ENCODE measurements at regions not wholly inside any gene's neighbourhood (a gene's known extent, or its start where the extent isn't known, plus 50 kb on each side); places are given as distances from the start of the nearest gene placed in this dataset.

DNA sequence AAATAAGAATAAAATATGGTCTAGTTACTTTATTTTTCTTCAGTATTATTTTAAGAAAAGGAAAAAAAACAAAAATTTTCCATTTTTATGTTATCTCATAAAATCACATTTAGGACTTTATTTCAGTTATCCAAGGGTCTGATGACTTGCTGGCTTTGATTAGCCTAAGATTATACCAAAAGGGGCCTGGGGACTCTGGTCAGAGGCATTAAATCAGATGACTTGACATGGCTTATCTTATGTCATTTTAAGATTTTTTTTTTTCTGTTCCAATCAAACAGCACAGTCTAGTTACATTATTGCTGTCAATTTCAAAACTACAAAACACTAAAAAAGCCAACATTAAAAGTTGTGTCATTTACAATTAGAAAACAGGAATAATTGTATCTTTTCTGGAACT is 725.4 kb upstream of the NR2F2 start:
- Histone ChIP-seq H3K4me3 (no peak overlapping the region), H3K36me3 (no peaks in the 10 kb centered on the region), H3K27ac (no peak overlapping the region), H3K27me3 (no peaks in the 10 kb centered on the region), H3K9me3 (no peaks in the 10 kb centered on the region), H3K4me1 (no peaks in the 10 kb centered on the region)
- TF ChIP-seq POLR2A (IDR thresholded peaks at IDR 0.05) (no peak), POLR2AphosphoS5 (IDR thresholded peaks at IDR 0.05) (no peak), CTCF (IDR thresholded peaks at IDR 0.05) (no peak)
- intact Hi-C loops (cut with DNase I; ENCODE audit: low total_unique reads) = no loop called here
- DNase-seq (ENCODE audit: low spot score in 2 of 2) = no peak

DNA sequence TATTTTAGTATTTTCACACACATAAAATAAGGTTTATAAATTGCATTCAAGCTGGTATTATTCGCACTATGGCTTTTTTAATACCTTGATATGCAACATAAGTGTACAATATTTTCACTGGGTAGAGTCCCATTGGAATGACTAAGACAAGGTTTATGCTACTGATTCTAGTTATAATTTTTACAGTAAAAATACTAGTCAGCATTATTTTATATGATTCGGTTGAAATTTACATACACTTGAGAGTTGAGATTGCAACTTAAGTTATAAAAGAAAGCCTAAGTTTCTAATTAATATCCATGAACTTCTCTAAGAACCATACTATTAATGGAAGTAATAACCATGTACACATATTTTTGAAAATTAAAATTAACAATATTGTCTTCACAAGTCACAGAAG is 723.9 kb upstream of the NR2F2 start:
- TF ChIP-seq POLR2A (IDR thresholded peaks at IDR 0.05) = no peak
- no peak for TF ChIP-seq POLR2AphosphoS5 (IDR thresholded peaks at IDR 0.05)
- TF ChIP-seq CTCF (IDR thresholded peaks at IDR 0.05) = no peak
- no peak for DNase-seq (ENCODE audit: low spot score in 2 of 2)
- Histone ChIP-seq H3K4me3 (no peak overlapping the region), H3K9me3 (no peaks in the 10 kb centered on the region), H3K27me3 (no peaks in the 10 kb centered on the region), H3K4me1 (no peaks in the 10 kb centered on the region), H3K27ac (no peak overlapping the region), H3K36me3 (no peaks in the 10 kb centered on the region)
- intact Hi-C loops (cut with DNase I; ENCODE audit: low total_unique reads) = no loop called here

- no peak for DNase-seq (ENCODE audit: low spot score in 2 of 2)
- Histone ChIP-seq H3K27ac (no peak overlapping the region), H3K9me3 (no peaks in the 10 kb centered on the region), H3K27me3 (no peaks in the 10 kb centered on the region), H3K36me3 (no peaks in the 10 kb centered on the region), H3K4me3 (no peak overlapping the region), H3K4me1 (no peaks in the 10 kb centered on the region)
- intact Hi-C loops (cut with DNase I; ENCODE audit: low total_unique reads) = no loop called here
- no peak for TF ChIP-seq POLR2AphosphoS5 (IDR thresholded peaks at IDR 0.05)
- TF ChIP-seq POLR2A (IDR thresholded peaks at IDR 0.05) = no peak
- TF ChIP-seq CTCF (IDR thresholded peaks at IDR 0.05) = no peak
Observed at GRCh38 chr15:95608371-95608770, 722.1 kb upstream of the NR2F2 start.

DNA sequence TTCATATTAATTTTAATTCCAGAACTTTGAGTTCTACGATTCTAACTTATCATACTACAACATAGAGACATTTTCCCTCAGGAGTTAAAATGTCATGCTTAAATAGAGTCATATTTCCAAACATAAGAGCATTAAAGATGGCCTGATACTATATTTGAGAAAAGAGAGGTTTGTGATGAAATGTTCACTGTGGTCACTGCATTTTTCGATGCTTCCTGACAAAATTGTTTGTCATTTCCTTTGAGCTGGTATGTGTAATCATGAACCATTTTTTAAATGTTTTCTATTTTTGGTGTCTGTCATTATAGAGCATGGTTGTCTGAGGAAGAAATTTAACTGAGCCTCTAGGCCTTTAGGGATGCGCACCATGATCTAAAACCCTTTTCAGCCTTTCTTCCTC is 721.4 kb upstream of the NR2F2 start:
- no peaks in the 10 kb centered on the region for H3K9me3 ChIP-seq
- H3K27me3 ChIP-seq = no peaks in the 10 kb centered on the region
- intact Hi-C loops (cut with DNase I; ENCODE audit: low total_unique reads) = no loop called here
- H3K4me3 ChIP-seq = no peak overlapping the region
- H3K27ac ChIP-seq = no peak overlapping the region
- H3K4me1 ChIP-seq = no peaks in the 10 kb centered on the region
- TF ChIP-seq CTCF (IDR thresholded peaks at IDR 0.05) (no peak), POLR2AphosphoS5 (IDR thresholded peaks at IDR 0.05) (no peak), POLR2A (IDR thresholded peaks at IDR 0.05) (no peak)
- DNase-seq (ENCODE audit: low spot score in 2 of 2) = no peak
- H3K36me3 ChIP-seq = no peaks in the 10 kb centered on the region

DNA sequence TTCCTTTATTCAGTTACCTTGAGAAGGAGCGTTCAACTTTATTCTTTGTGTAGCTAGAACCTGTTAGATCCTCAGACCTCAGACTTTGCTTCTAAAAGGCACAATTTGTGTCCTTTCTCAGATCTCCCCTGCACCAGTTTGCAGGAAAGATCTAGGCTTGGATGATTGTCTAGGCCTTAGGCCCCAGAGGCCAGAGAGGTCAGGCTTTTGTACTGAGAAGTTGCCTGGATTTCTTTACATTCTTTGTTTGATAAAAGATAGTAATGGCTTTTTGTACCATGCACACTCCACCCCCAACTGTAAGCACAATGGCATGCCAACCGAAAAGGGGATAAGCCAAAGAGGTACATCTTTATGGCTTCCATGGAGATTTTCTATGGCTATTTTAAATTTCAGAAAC is 719.6 kb upstream of the NR2F2 start:
- no peak for DNase-seq (ENCODE audit: low spot score in 2 of 2)
- intact Hi-C loops (cut with DNase I; ENCODE audit: low total_unique reads) = no loop called here
- no peaks in the 10 kb centered on the region for H3K36me3 ChIP-seq
- no peaks in the 10 kb centered on the region for H3K4me1 ChIP-seq
- H3K4me3 ChIP-seq = no peak overlapping the region
- TF ChIP-seq CTCF (IDR thresholded peaks at IDR 0.05) (no peak), POLR2AphosphoS5 (IDR thresholded peaks at IDR 0.05) (no peak), POLR2A (IDR thresholded peaks at IDR 0.05) (no peak)
- H3K27me3 ChIP-seq = no peaks in the 10 kb centered on the region
- H3K9me3 ChIP-seq = no peaks in the 10 kb centered on the region
- H3K27ac ChIP-seq = no peak overlapping the region
